Glutamatergic neuron (in vitro differentiated cells): ENCODE measurements at regions not wholly inside any gene's neighbourhood (a gene's known extent, or its start where the extent isn't known, plus 50 kb on each side); places are given as distances from the start of the nearest gene placed in this dataset.

Experiments used
- DNase-seq: peaks from one replicate; pipeline ENCODE4 v3.0.0; 2022
- H3K27ac Mint-ChIP-seq: one replicate; pipeline ENCODE4 v1.8.0; 2020; ENCODE audit warnings: mild to moderate bottlenecking, mixed read lengths, inconsistent platforms; ENCODE audit not compliant: unreplicated experiment
- H3K27me3 Mint-ChIP-seq: one replicate; pipeline ENCODE4 v1.8.0; 2020; ENCODE audit warnings: mild to moderate bottlenecking, moderate library complexity, mixed read lengths, inconsistent platforms; ENCODE audit not compliant: unreplicated experiment
- H3K36me3 Mint-ChIP-seq: one replicate; pipeline ENCODE4 v1.8.0; 2020; ENCODE audit warnings: mild to moderate bottlenecking, mixed read lengths, inconsistent platforms; ENCODE audit not compliant: unreplicated experiment
- H3K4me1 Mint-ChIP-seq: one replicate; pipeline ENCODE4 v1.8.0; 2020; ENCODE audit warnings: mild to moderate bottlenecking, low read depth, mixed read lengths, inconsistent platforms; ENCODE audit not compliant: unreplicated experiment
- H3K4me3 Mint-ChIP-seq: one replicate; pipeline ENCODE4 v1.8.0; 2020; ENCODE audit warnings: mild to moderate bottlenecking, mixed read lengths, inconsistent platforms; ENCODE audit not compliant: unreplicated experiment
- H3K9me3 Mint-ChIP-seq: one replicate; pipeline ENCODE4 v1.8.0; 2020; ENCODE audit warnings: mild to moderate bottlenecking, moderate library complexity, mixed read lengths, inconsistent platforms; ENCODE audit not compliant: unreplicated experiment
- CTCF ChIP-seq: fragments of 200-600 bp; sonication (generic); IDR thresholded peaks from one replicate; pipeline ENCODE4 v1.5.0; 2021; ENCODE audit not compliant: partially characterized antibody, unreplicated experiment

DNA sequence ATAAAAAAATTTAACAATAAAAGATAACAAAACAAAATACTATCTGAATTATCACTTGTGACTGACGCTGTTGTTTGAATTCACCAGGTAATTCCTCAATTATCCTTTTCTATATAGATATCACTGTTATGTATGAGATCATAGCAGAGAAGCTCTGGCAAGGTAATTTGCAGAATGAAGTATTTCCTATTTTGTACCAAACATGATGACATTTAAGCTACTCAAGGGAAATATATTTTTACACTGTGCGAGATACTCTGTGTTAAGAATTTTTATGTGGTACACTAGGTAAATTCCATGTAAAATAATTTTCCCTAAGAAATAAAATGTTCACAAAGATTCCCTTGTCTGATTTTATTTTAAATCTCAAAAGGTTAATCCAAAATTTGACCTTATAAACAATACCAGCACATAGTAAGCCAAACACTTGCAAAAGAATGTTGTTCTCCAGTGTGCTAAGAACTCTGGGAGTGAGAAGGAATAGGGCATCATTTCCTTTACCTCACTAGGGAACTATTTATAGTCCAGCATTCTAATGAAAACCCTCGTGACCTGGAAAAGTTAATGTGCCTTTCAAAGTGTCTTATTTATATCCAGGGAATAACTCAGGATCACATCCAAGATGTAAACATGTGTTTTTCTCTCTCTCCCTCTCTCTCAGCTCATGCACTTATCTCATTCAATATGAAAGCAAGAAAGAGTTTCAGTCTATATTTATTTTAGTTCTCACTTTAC is 115.2 kb upstream of the RAP1B start:
- Mint-ChIP-seq H3K9me3 (no peaks in the 10 kb centered on the region), H3K36me3 (no peaks in the 10 kb centered on the region), H3K4me1 (no peaks in the 10 kb centered on the region), H3K27ac (no peak overlapping the region), H3K4me3 (no peak overlapping the region), H3K27me3 (no peaks in the 10 kb centered on the region)
- no peak for DNase-seq
- TF ChIP-seq CTCF, result no peak

DNA sequence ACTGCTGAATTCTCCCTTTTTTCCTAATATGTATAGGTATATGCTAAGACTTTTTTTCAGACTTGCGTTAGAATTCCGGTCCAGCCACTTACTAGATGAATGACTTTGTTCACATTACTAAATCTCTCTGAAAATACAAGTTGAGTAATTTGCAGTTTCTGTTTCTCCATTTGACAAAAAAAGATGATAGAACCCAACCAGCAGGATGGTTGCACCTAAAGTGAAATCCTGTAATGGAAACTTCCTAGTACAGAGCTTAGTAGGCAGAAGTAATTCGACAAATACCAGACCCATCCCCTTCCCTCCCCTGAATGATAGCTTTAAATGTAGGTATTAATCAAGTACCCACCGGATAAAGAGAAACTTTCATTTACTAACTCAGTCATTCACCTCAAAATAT is 113.6 kb upstream of the RAP1B start:
- no peak overlapping the region for H3K4me3 Mint-ChIP-seq
- no peaks in the 10 kb centered on the region for H3K27me3 Mint-ChIP-seq
- no peaks in the 10 kb centered on the region for H3K4me1 Mint-ChIP-seq
- no peak for DNase-seq
- no peak for TF ChIP-seq CTCF
- no peaks in the 10 kb centered on the region for H3K36me3 Mint-ChIP-seq
- H3K27ac Mint-ChIP-seq, result no peak overlapping the region
- H3K9me3 Mint-ChIP-seq, result no peaks in the 10 kb centered on the region

- H3K27ac Mint-ChIP-seq, result no peak overlapping the region
- H3K36me3 Mint-ChIP-seq, result no peaks in the 10 kb centered on the region
Measured at GRCh38 chr12:68497702-68498101, 113.0 kb upstream of the RAP1B start.

DNA sequence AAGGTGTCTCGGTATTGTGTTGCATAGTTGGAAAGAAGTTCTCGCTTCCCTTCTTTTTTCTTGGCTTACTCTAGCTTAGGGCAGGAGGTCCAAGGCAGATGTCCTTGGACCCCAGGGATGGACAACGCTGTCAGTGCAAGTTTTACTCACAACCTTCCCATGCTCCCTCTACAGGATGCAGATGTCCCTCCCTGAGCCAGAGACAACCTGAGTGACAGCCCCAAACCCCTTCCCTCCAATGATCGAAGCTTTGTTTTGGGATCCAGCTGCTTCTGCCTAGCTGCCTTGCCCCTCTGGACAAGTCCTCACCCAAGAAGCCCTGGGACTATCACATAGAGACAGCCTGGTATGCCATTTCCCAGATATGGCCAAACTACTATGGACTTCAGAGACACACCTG is 112.0 kb upstream of the RAP1B start:
- DNase-seq, result no peak
- Mint-ChIP-seq H3K9me3 (no peaks in the 10 kb centered on the region), H3K36me3 (no peaks in the 10 kb centered on the region)

More at GRCh38 chr12:68497702-68498101, 113.0 kb upstream of the RAP1B start:
- no peak for DNase-seq
- Mint-ChIP-seq H3K4me1 (no peaks in the 10 kb centered on the region), H3K4me3 (no peak overlapping the region), H3K9me3 (no peaks in the 10 kb centered on the region), H3K27me3 (no peaks in the 10 kb centered on the region)
- TF ChIP-seq CTCF, result no peak

More for the DNA sequence above, 112.0 kb upstream of the RAP1B start:
- no peaks in the 10 kb centered on the region for H3K4me1 Mint-ChIP-seq
- no peak overlapping the region for H3K27ac Mint-ChIP-seq
- TF ChIP-seq CTCF, result no peak
- no peak overlapping the region for H3K4me3 Mint-ChIP-seq
- no peaks in the 10 kb centered on the region for H3K27me3 Mint-ChIP-seq
